Left ventricle myocardium inferior (tissue), 1 donor: ENCODE measurements at regions not wholly inside any gene's neighbourhood (a gene's known extent, or its start where the extent isn't known, plus 50 kb on each side); places are given as distances from the start of the nearest gene placed in this dataset.

Experiments used
- DNase-seq: peaks from one replicate; pipeline ENCODE4 v3.0.0-alpha.2; 2020
- H3K27ac ChIP-seq: fragments of 200-600 bp; replicated peaks from 2 replicates; pipeline ENCODE4 v1.8.0; 2021
- H3K27me3 ChIP-seq: fragments of 200-600 bp; 2 replicates; pipeline ENCODE4 v1.8.0; 2021; ENCODE audit warnings: low read depth
- H3K36me3 ChIP-seq: fragments of 200-600 bp; 2 replicates; pipeline ENCODE4 v1.8.0; 2021
- H3K4me1 ChIP-seq: fragments of 200-600 bp; 2 replicates; pipeline ENCODE4 v1.8.0; 2021
- H3K4me3 ChIP-seq: fragments of 200-600 bp; 2 replicates; pipeline ENCODE4 v1.8.0; 2021; ENCODE audit warnings: mild to moderate bottlenecking, moderate library complexity
- H3K9me3 ChIP-seq: fragments of 200-600 bp; replicated peaks from 2 replicates; pipeline ENCODE4 v1.8.0; 2021
- CTCF ChIP-seq: fragments of 200-600 bp; IDR thresholded peaks from 2 replicates; pipeline ENCODE4 v1.8.0; 2021; ENCODE audit warnings: antibody characterized with exemption, mild to moderate bottlenecking, borderline replicate concordance
- intact Hi-C: fragments of 100-400 bp; cut with micrococcal nuclease; formaldehyde crosslinking; loops from one replicate; pipeline ENCODE4 v1.11.0; 2022
- donor health status: DM: no; HTN: yes; CAD: no; lungs with severe emphysema.

GRCh38 chr7:81598951-81599350 is 170.9 kb downstream of the HGF start:
- no peak for DNase-seq
- intact Hi-C loops = no loop called here
- no peaks in the 10 kb centered on the region for H3K9me3 ChIP-seq
- H3K27me3 ChIP-seq = no peaks in the 10 kb centered on the region
- no peaks in the 10 kb centered on the region for H3K4me1 ChIP-seq
- no peak for TF ChIP-seq CTCF
- no peaks in the 10 kb centered on the region for H3K36me3 ChIP-seq
- no peak overlapping the region for H3K4me3 ChIP-seq
- H3K27ac ChIP-seq = no peak overlapping the region

- no peak overlapping the region for H3K4me3 ChIP-seq
- no peaks in the 10 kb centered on the region for H3K9me3 ChIP-seq
- no peaks in the 10 kb centered on the region for H3K27me3 ChIP-seq
- H3K27ac ChIP-seq = no peak overlapping the region
- DNase-seq = peak; percentile 16
- H3K36me3 ChIP-seq = no peaks in the 10 kb centered on the region
- TF ChIP-seq CTCF = no peak
- no peaks in the 10 kb centered on the region for H3K4me1 ChIP-seq
- intact Hi-C loops = no loop called here
Measured at GRCh38 chr7:81594767-81595166, 175.1 kb downstream of the HGF start.

- Histone ChIP-seq H3K4me3 (no peak overlapping the region), H3K36me3 (no peaks in the 10 kb centered on the region)
Measured at GRCh38 chr7:81590131-81590530, 179.7 kb downstream of the HGF start.

GRCh38 chr7:81584667-81585066 is 185.2 kb downstream of the HGF start:
- Histone ChIP-seq H3K27ac (no peak overlapping the region), H3K27me3 (no peaks in the 10 kb centered on the region), H3K9me3 (no peaks in the 10 kb centered on the region), H3K4me3 (no peak overlapping the region), H3K4me1 (no peaks in the 10 kb centered on the region), H3K36me3 (no peaks in the 10 kb centered on the region)
- intact Hi-C loops = no loop called here
- no peak for DNase-seq
- TF ChIP-seq CTCF = no peak

More at GRCh38 chr7:81590131-81590530, 179.7 kb downstream of the HGF start:
- no peaks in the 10 kb centered on the region for H3K4me1 ChIP-seq
- no peak overlapping the region for H3K27ac ChIP-seq
- no peaks in the 10 kb centered on the region for H3K27me3 ChIP-seq
- no peaks in the 10 kb centered on the region for H3K9me3 ChIP-seq
- intact Hi-C loops = no loop called here
- TF ChIP-seq CTCF = no peak
- no peak for DNase-seq

- Histone ChIP-seq H3K27ac (no peak overlapping the region), H3K4me3 (no peak overlapping the region), H3K4me1 (no peaks in the 10 kb centered on the region), H3K27me3 (no peaks in the 10 kb centered on the region), H3K9me3 (no peaks in the 10 kb centered on the region), H3K36me3 (no peaks in the 10 kb centered on the region)
- intact Hi-C loops = no loop called here
- no peak for DNase-seq
- TF ChIP-seq CTCF = no peak
Measured at GRCh38 chr7:81583882-81584533, 185.8 kb downstream of the HGF start.
